ENCODE measurements at regions not wholly inside any gene's neighbourhood (a gene's known extent, or its start where the extent isn't known, plus 50 kb on each side); places are given as distances from the start of the nearest gene placed in this dataset.
"Not testable (repeated sequence)": the region's sequence is repeated elsewhere in the genome, so short reads cannot be mapped to it uniquely, and the experiment has no call there.

DNA sequence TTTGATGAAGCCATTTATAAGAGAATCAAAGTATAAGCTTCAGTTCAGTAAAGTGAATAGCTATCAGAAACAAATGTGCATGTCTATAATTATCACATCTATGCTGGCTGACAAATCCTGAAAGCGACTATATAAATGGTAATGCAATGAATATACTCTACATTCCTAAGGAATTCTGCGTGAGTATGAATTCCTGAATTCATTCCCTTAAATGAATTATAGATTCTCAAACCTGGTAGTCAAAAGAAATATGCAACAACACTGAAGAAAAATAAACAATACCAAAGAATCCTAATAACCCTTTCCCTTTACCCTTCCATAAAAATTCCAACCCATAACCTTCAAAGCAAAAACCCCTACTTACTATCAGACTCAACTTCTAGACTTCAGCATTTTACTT is 416.6 kb upstream of the PMFBP1 start:
- no peak overlapping the region for H3K4me3 ChIP-seq
- ATAC-seq = no peak
- in situ Hi-C loops (cut with MboI; ENCODE audit: low sequenced_read_pairs in 4 of 4) = no loop called here
- intact Hi-C loops (cut with DNase I; ENCODE audit: low total_unique reads) = no loop called here
- H3K4me1 ChIP-seq = no peaks in the 10 kb centered on the region
- H3K9me3 ChIP-seq = no peaks in the 10 kb centered on the region
- no peaks in the 10 kb centered on the region for H3K36me3 ChIP-seq
- no peak for DNase-seq
- no peak overlapping the region for H3K27ac ChIP-seq
- TF ChIP-seq, protein P1, sequence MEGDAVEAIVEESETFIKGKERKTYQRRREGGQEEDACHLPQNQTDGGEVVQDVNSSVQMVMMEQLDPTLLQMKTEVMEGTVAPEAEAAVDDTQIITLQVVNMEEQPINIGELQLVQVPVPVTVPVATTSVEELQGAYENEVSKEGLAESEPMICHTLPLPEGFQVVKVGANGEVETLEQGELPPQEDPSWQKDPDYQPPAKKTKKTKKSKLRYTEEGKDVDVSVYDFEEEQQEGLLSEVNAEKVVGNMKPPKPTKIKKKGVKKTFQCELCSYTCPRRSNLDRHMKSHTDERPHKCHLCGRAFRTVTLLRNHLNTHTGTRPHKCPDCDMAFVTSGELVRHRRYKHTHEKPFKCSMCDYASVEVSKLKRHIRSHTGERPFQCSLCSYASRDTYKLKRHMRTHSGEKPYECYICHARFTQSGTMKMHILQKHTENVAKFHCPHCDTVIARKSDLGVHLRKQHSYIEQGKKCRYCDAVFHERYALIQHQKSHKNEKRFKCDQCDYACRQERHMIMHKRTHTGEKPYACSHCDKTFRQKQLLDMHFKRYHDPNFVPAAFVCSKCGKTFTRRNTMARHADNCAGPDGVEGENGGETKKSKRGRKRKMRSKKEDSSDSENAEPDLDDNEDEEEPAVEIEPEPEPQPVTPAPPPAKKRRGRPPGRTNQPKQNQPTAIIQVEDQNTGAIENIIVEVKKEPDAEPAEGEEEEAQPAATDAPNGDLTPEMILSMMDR (IDR thresholded peaks at IDR 0.05 in 4 of 5, conservative IDR thresholded peaks at IDR 0.05 in 1 of 5) = no peak
- TF ChIP-seq POLR2A (IDR thresholded peaks at IDR 0.05) = no peak
- no peaks in the 10 kb centered on the region for H3K27me3 ChIP-seq

DNA sequence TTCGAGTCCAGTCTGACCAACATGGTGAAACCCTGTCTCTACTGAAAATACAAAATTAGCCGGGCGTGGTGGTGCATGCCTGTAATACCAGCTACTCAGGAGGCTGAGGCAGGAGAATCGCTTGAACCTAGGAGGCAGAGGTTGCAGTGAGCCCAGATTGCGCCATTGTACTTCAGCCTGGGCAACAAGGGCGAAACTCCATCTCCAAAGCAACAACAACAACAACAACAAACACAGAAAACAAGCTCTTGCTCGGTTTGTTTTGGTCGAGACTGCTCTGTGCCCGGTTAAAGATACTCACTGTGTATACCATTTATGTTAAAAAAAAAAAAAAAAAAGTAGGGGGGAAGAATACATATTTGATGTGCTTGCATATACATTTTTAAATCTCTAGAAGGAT is 406.1 kb upstream of the PMFBP1 start:
- H3K4me1 ChIP-seq; H3K9me3 ChIP-seq; H3K36me3 ChIP-seq; H3K27ac ChIP-seq; intact Hi-C loops (cut with DNase I; ENCODE audit: low total_unique reads); DNase-seq; ATAC-seq; in situ Hi-C loops (cut with MboI; ENCODE audit: low sequenced_read_pairs in 4 of 4); H3K4me3 ChIP-seq; H3K27me3 ChIP-seq: not testable (repeated sequence)

DNA sequence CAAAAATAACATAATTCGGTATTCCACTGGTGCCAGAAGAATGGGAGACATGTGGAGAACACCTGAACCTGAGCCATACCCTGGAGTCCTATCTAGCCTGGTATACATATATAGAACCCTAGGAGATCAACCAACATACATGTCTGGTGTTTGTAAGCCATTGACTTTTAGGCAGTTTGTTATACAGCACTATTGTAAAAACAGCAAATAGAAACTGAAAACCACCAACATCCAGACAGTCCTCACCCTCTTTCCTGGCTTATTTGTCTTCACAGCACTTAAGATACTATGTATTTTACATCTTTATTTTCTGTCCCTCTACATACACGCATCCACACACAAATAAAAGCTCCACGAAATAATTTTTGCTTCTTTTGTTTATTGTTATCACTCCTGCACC is 404.2 kb upstream of the PMFBP1 start:
- intact Hi-C loops (cut with DNase I; ENCODE audit: low total_unique reads) = no loop called here

DNA sequence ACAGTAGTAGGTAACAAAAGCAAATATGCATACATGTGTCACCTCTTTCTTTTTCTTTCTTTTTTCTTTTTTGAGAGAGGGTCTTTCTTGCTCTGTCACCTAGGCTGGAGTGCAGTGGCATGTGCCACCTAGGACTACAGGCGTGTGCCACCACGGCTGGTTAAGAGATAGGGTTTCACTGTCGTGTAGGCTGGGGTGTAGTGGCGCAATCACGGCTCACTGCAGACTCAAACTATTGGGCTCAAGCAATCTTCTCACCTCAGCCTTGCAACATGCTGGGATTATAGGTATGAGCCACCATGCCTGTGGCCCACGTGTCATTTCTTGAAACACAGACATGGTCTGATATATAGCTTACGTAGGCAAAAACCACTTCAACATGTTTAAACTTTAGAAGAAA is 397.7 kb upstream of the PMFBP1 start:
- H3K4me3 ChIP-seq = no peak overlapping the region
- no peak for DNase-seq
- no peaks in the 10 kb centered on the region for H3K4me1 ChIP-seq
- no peaks in the 10 kb centered on the region for H3K9me3 ChIP-seq
- no peak for ATAC-seq
- no peaks in the 10 kb centered on the region for H3K27me3 ChIP-seq
- H3K27ac ChIP-seq = no peak overlapping the region
- no peaks in the 10 kb centered on the region for H3K36me3 ChIP-seq
- no peak for TF ChIP-seq POLR2A (IDR thresholded peaks at IDR 0.05)
- TF ChIP-seq, protein P1 (IDR thresholded peaks at IDR 0.05 in 4 of 5, conservative IDR thresholded peaks at IDR 0.05 in 1 of 5) = no peak
- intact Hi-C loops (cut with DNase I; ENCODE audit: low total_unique reads) = no loop called here
- in situ Hi-C loops (cut with MboI; ENCODE audit: low sequenced_read_pairs in 4 of 4) = no loop called here

More for the DNA sequence above, 404.2 kb upstream of the PMFBP1 start:
- no peaks in the 10 kb centered on the region for H3K36me3 ChIP-seq
- H3K4me3 ChIP-seq = no peak overlapping the region
- ATAC-seq (no peak), DNase-seq (no peak)
- in situ Hi-C loops (cut with MboI; ENCODE audit: low sequenced_read_pairs in 4 of 4) = no loop called here
- no peak for TF ChIP-seq POLR2A (IDR thresholded peaks at IDR 0.05)
- TF ChIP-seq, protein P1 (IDR thresholded peaks at IDR 0.05 in 4 of 5, conservative IDR thresholded peaks at IDR 0.05 in 1 of 5) = no peak
- no peaks in the 10 kb centered on the region for H3K9me3 ChIP-seq
- no peaks in the 10 kb centered on the region for H3K4me1 ChIP-seq
- H3K27me3 ChIP-seq = no peaks in the 10 kb centered on the region
- no peak overlapping the region for H3K27ac ChIP-seq

DNA sequence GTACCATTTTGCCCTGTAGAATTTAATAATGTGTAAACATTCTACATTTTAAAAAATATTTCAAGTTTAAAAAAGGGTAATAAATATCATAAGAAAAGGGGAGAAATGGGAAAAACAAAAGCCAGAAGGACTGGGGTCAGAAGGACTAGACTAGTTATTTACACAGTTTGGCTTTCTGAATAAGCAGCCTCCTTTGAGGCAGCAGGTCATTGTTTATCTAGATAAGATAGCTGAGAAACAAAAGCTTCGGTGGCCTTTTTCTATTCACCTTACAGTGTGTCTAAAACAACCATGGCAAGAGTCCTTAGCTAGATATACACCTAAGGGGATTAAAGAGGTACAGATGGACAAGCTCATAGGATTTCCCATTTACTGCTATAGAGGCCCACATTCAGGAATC is 396.5 kb upstream of the PMFBP1 start:
- H3K4me1 ChIP-seq = no peaks in the 10 kb centered on the region
- no peak overlapping the region for H3K27ac ChIP-seq
- no peaks in the 10 kb centered on the region for H3K36me3 ChIP-seq
- in situ Hi-C loops (cut with MboI; ENCODE audit: low sequenced_read_pairs in 4 of 4) (no loop called here), intact Hi-C loops (cut with DNase I; ENCODE audit: low total_unique reads) (no loop called here)
- no peaks in the 10 kb centered on the region for H3K9me3 ChIP-seq
- ATAC-seq (no peak), DNase-seq (no peak)
- H3K4me3 ChIP-seq = no peak overlapping the region
- TF ChIP-seq, protein P1 (IDR thresholded peaks at IDR 0.05 in 4 of 5, conservative IDR thresholded peaks at IDR 0.05 in 1 of 5) = no peak
- H3K27me3 ChIP-seq = no peaks in the 10 kb centered on the region
